Astrocyte (in vitro differentiated cells and primary cell): ENCODE measurements at regions not wholly inside any gene's neighbourhood (a gene's known extent, or its start where the extent isn't known, plus 50 kb on each side); places are given as distances from the start of the nearest gene placed in this dataset.

Source experiments
- EZH2 ChIP-seq: IDR thresholded peaks from 2 replicates; pipeline ENCODE4 v1.6.1; 2012; ENCODE audit warnings: mild to moderate bottlenecking, low read length, inconsistent platforms; ENCODE audit not compliant: insufficient read depth
- TF ChIP-seq, protein P1 (sequence below): IDR thresholded peaks from 2 replicates; pipeline ENCODE4 v1.5.1; 2011; ENCODE audit warnings: low read depth, mild to moderate bottlenecking, inconsistent platforms, low read length, moderate library complexity; ENCODE audit not compliant: insufficient read depth

DNA sequence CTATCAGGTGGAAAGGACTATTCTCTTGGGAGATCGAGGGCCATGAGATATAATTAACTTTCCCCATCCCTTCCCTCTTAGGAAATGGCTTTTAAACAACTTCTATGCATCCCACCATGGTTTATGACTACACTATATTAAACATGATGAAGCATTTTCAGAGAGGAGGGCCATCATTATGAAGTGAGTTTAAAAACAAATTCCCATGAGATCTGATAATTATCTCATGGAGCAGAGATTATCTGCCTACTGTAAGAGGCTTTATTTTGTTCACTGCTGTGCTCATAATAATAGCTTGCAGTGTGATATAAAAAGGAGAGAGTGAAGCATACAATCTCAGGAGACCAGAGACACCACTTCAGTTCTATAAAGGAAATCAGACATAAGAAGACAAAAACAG lies 330.5 kb upstream of the ZFP42 start:
- TF ChIP-seq, protein P1, sequence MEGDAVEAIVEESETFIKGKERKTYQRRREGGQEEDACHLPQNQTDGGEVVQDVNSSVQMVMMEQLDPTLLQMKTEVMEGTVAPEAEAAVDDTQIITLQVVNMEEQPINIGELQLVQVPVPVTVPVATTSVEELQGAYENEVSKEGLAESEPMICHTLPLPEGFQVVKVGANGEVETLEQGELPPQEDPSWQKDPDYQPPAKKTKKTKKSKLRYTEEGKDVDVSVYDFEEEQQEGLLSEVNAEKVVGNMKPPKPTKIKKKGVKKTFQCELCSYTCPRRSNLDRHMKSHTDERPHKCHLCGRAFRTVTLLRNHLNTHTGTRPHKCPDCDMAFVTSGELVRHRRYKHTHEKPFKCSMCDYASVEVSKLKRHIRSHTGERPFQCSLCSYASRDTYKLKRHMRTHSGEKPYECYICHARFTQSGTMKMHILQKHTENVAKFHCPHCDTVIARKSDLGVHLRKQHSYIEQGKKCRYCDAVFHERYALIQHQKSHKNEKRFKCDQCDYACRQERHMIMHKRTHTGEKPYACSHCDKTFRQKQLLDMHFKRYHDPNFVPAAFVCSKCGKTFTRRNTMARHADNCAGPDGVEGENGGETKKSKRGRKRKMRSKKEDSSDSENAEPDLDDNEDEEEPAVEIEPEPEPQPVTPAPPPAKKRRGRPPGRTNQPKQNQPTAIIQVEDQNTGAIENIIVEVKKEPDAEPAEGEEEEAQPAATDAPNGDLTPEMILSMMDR: no peak
- no peak for TF ChIP-seq EZH2
